Liver (tissue), 3 donors: ENCODE measurements at regions not wholly inside any gene's neighbourhood (a gene's known extent, or its start where the extent isn't known, plus 50 kb on each side); places are given as distances from the start of the nearest gene placed in this dataset.

Experiments used
- CTCF ChIP-seq: fragments of 150-350 bp; IDR thresholded peaks from 2 replicates; pipeline ENCODE4 v1.5.1; 2017; ENCODE audit warnings: improper control_type of control experiment, low read depth, low read length; ENCODE audit not compliant: missing input control
- JUND ChIP-seq, 2 donors: IDR thresholded peaks; 2 replicates each; pipeline ENCODE4 v1.6.1; 2016; ENCODE audit warnings: antibody characterized with exemption in 2 of 2
- MAX ChIP-seq: IDR thresholded peaks from 2 replicates; pipeline ENCODE4 v1.6.1; 2016; ENCODE audit warnings: antibody characterized with exemption
- YY1 ChIP-seq: IDR thresholded peaks from 2 replicates; pipeline ENCODE4 v1.6.1; 2016; ENCODE audit warnings: antibody characterized with exemption, mild to moderate bottlenecking
- donor health status: healthy.
- donor health status: healthy.

DNA sequence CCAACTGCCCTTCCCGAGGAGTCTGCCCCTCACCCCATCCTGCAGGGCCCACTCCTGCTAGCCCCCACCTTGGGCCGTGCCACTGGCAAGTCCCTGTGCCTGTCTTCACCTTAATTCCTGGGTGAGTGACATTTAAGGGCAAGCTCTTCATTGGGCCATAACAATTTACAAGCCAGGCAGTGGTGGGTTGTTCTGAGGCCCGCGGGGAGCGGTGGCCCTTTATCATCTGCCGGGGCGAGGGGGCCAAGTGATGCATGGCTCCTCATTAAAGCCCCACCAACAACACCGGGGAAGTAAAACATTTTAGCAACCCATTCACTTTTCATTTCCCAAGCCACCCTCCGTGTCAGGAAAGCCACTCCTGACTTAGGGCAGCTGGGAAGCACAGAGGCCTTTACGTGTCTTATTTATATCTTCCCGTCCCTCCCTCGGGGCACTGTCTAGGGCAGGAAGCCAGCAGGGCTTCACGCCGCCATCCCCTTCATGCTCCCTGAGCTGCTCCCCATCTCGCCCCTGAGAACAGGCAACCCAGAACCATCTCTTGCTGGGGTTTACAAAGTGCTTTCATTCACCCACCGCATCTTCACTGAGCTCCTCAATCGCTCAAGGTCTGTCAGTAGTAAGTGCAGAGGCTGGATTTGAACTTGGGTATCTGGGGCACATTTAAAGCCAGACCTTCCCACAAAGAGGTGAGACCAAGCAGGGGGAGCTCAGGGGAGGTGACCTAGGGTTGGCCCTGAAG lies 55.5 kb upstream of the CCDC167 start:
- TF ChIP-seq CTCF, result no peak
- TF ChIP-seq YY1, result no peak
- TF ChIP-seq MAX, result no peak
- TF ChIP-seq JUND (IDR thresholded peaks at IDR 0.05), result no peak
